Chondrocyte (in vitro differentiated cells): ENCODE measurements at regions not wholly inside any gene's neighbourhood (a gene's known extent, or its start where the extent isn't known, plus 50 kb on each side); places are given as distances from the start of the nearest gene placed in this dataset.

ENCODE experiments used
- DNase-seq: peaks from one replicate; pipeline ENCODE4 v3.0.0; 2021; ENCODE audit warnings: mixed read lengths, low spot score
- H3K27ac Mint-ChIP-seq: one replicate; pipeline ENCODE4 v1.8.0; 2021; ENCODE audit warnings: mild to moderate bottlenecking, moderate library complexity, mixed read lengths; ENCODE audit not compliant: unreplicated experiment
- H3K27me3 Mint-ChIP-seq: 2 replicates; pipeline ENCODE4 v1.8.0; 2021; ENCODE audit warnings: low read depth, mixed read lengths
- H3K36me3 Mint-ChIP-seq: 2 replicates; pipeline ENCODE4 v1.8.0; 2021; ENCODE audit warnings: low read depth, mixed read lengths
- H3K4me1 Mint-ChIP-seq: 2 replicates; pipeline ENCODE4 v1.8.0; 2021; ENCODE audit warnings: low read depth, mild to moderate bottlenecking, mixed read lengths
- H3K4me3 Mint-ChIP-seq: one replicate; pipeline ENCODE4 v1.8.0; 2021; ENCODE audit warnings: mild to moderate bottlenecking, moderate library complexity, mixed read lengths; ENCODE audit not compliant: unreplicated experiment
- H3K9me3 Mint-ChIP-seq: 2 replicates; pipeline ENCODE4 v1.8.0; 2021; ENCODE audit warnings: low read depth, mixed read lengths
- TF ChIP-seq, protein P1 (sequence below): fragments of 200-600 bp; sonication (generic); IDR thresholded peaks from 2 replicates; pipeline ENCODE4 v1.5.0; 2021; ENCODE audit warnings: antibody characterized with exemption, mild to moderate bottlenecking, moderate library complexity

DNA sequence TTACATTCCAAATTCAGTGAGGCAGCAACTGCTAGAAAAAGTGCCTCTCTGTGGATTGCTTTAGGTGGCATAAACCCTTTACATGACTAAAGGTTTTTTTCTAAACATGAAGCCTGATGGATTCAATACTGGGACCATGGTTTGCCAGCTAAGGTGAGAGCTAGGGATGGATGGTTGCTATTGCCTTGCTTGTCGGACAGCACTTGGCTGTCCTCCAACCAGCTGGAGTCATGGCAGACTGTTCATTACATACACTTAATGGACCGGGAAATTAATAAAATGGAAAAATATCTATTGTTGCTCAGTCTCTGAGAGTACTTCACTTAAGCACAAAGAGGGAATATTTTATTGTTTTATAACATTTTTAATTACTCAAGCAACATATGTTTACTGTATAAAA lies 116.9 kb upstream of the TRPC7 start:
- TF ChIP-seq, protein P1, sequence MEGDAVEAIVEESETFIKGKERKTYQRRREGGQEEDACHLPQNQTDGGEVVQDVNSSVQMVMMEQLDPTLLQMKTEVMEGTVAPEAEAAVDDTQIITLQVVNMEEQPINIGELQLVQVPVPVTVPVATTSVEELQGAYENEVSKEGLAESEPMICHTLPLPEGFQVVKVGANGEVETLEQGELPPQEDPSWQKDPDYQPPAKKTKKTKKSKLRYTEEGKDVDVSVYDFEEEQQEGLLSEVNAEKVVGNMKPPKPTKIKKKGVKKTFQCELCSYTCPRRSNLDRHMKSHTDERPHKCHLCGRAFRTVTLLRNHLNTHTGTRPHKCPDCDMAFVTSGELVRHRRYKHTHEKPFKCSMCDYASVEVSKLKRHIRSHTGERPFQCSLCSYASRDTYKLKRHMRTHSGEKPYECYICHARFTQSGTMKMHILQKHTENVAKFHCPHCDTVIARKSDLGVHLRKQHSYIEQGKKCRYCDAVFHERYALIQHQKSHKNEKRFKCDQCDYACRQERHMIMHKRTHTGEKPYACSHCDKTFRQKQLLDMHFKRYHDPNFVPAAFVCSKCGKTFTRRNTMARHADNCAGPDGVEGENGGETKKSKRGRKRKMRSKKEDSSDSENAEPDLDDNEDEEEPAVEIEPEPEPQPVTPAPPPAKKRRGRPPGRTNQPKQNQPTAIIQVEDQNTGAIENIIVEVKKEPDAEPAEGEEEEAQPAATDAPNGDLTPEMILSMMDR: no peak
- H3K4me1 Mint-ChIP-seq: no peaks in the 10 kb centered on the region
- H3K9me3 Mint-ChIP-seq: peaks cover 4% of the 10 kb centered on the region
- no peak overlapping the region for H3K4me3 Mint-ChIP-seq
- H3K27ac Mint-ChIP-seq: no peak overlapping the region
- H3K27me3 Mint-ChIP-seq: peaks cover 17% of the 10 kb centered on the region
- no peak for DNase-seq
- H3K36me3 Mint-ChIP-seq: no peaks in the 10 kb centered on the region

DNA sequence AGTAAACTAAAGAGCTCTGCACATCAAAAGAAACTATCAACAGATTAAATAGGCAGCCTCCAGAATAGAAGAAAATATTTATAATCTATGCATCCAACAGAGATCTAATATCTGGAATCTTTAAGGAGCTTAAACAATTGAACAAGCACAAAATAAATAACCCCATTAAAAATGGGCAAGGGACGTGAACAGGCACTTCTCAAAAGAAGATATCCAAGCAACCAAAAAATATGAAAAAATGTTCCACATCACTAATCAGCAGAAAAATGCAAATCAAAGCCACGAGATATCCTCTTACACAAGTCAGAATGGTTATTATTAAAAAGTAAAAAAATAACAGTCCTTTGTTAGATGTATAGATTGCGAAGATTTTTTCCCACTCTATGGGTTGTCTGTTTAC lies 109.1 kb upstream of the TRPC7 start:
- TF ChIP-seq, protein P1: no peak
- Mint-ChIP-seq H3K9me3 (peaks cover 23% of the 10 kb centered on the region), H3K4me1 (no peaks in the 10 kb centered on the region), H3K27me3 (peaks cover 5% of the 10 kb centered on the region), H3K36me3 (no peaks in the 10 kb centered on the region), H3K4me3 (no peak overlapping the region), H3K27ac (no peak overlapping the region)
- DNase-seq: no peak

DNA sequence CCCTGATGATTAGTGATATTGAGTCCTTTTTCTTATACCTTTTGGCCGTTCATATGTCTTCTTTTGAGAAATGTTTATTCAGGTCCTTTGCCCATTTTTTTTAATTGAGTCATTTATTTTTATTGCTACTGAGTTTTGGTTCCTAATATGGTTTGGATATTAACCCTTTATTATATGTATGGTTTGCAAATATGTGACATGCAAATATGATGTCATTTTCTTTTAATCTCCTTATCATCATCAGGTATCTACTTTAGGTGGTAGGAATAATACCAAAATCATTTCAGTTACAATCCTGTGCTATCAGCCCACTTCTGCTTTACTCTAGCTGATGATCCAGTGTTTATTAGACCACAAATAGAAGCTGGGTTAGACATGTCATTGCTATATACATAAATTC lies 102.3 kb upstream of the TRPC7 start:
- Mint-ChIP-seq H3K9me3 (peaks cover 3% of the 10 kb centered on the region), H3K36me3 (no peaks in the 10 kb centered on the region), H3K27ac (no peak overlapping the region), H3K4me1 (no peaks in the 10 kb centered on the region), H3K4me3 (no peak overlapping the region), H3K27me3 (no peaks in the 10 kb centered on the region)
- TF ChIP-seq, protein P1: no peak
- DNase-seq: no peak

DNA sequence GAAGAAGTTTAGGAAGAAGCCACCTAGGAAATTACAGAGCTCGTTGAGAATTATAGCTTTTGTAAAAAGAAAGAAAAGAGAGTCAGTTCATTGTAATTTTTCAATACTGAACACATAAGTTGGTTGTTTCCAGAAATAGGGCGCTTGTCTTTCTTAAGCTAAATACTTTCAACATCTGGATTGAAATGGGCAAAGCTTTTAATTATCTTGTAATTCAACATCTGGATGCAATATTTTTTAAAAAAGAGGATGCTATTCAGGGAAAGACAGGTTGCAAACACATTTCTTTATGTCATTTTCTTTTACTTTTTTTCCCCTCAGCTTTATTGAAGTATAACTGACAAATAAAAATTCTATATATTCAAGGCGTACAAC lies 100.7 kb upstream of the TRPC7 start:
- Mint-ChIP-seq H3K27ac (no peak overlapping the region), H3K27me3 (no peaks in the 10 kb centered on the region), H3K36me3 (no peaks in the 10 kb centered on the region), H3K4me1 (no peaks in the 10 kb centered on the region), H3K4me3 (no peak overlapping the region), H3K9me3 (no peaks in the 10 kb centered on the region)
- no peak for DNase-seq
- TF ChIP-seq, protein P1: no peak

DNA sequence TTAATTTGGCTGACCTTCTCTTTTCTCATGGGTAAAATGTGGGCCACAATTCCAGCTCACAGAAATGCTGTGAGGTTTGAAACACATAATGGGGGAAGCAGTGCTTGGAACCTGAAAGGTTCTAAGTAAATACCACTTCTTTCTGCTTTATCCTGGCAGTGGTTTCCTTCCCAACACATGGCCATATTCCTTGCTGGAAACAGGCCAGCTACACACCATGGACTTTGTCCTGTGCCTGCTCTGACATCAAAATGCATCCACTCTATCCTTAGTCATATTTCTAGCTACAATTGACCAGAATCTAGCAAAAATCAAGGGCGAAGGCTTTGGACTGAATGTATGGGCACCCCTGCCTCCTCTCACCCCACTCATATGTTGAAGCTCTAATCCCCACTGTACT lies 93.1 kb upstream of the TRPC7 start:
- Mint-ChIP-seq H3K4me1 (no peaks in the 10 kb centered on the region), H3K9me3 (no peaks in the 10 kb centered on the region), H3K4me3 (no peak overlapping the region), H3K27ac (no peak overlapping the region), H3K36me3 (no peaks in the 10 kb centered on the region), H3K27me3 (peaks cover 2% of the 10 kb centered on the region)
- no peak for DNase-seq
- TF ChIP-seq, protein P1: no peak
